Keratinocyte (primary cell): ENCODE measurements at regions not wholly inside any gene's neighbourhood (a gene's known extent, or its start where the extent isn't known, plus 50 kb on each side); places are given as distances from the start of the nearest gene placed in this dataset.

ENCODE experiments used
- DNase-seq: peaks from one replicate; pipeline ENCODE4 v3.0.0-alpha.2; 2011; ENCODE audit warnings: low read depth, missing footprints, low spot score
- FAIRE-seq: peaks from 2 replicates; lab custom pipeline; 2011; peaks lifted over from hg19 to GRCh38; lab: Jason Lieb, UNC
- H2AFZ ChIP-seq: 2 replicates; pipeline ENCODE4 v1.6.0; 2012; ENCODE audit warnings: low read length, control low read depth, inconsistent platforms; ENCODE audit not compliant: control insufficient read depth
- H3K27ac ChIP-seq: 2 replicates; pipeline ENCODE4 v1.5.1; 2011; ENCODE audit warnings: low read length; ENCODE audit not compliant: control insufficient read depth, insufficient read depth
- H3K27me3 ChIP-seq: 3 replicates; pipeline ENCODE4 v1.6.0; 2011; ENCODE audit warnings: low read length; ENCODE audit not compliant: control insufficient read depth, insufficient read depth; ENCODE audit errors: extremely low read depth
- H3K36me3 ChIP-seq, 2 experiments: 2 replicates in 1 of 2; 3 replicates in 1 of 2; pipeline ENCODE4 v1.5.1; 2011; ENCODE audit warnings: low read length in 2 of 2, mild to moderate bottlenecking in 1 of 2; ENCODE audit not compliant: control insufficient read depth in 2 of 2, insufficient read depth in 2 of 2; ENCODE audit errors: extremely low read depth in 1 of 2
- H3K4me1 ChIP-seq: 3 replicates; pipeline ENCODE4 v1.5.1; 2011; ENCODE audit warnings: low read length; ENCODE audit not compliant: control insufficient read depth, insufficient read depth; ENCODE audit errors: extremely low read depth
- H3K4me2 ChIP-seq: 3 replicates; pipeline ENCODE4 v1.6.0; 2011; ENCODE audit warnings: low read depth, low read length; ENCODE audit not compliant: control insufficient read depth, insufficient read depth; ENCODE audit errors: extremely low read depth
- H3K4me3 ChIP-seq, 3 experiments: fragments of 200-600 bp in 1 of 3; sonication (generic) in 1 of 3; 2 replicates in 2 of 3; 3 replicates in 1 of 3; pipeline ENCODE4 v1.5.1; 2011 to 2016; ENCODE audit warnings: low read length in 3 of 3, mild to moderate bottlenecking in 3 of 3, control low read depth in 2 of 3, inconsistent platforms in 1 of 3, low read depth in 1 of 3, mixed read lengths in 1 of 3, mixed run types in 1 of 3, moderate library complexity in 1 of 3; ENCODE audit not compliant: control insufficient read depth in 2 of 3, insufficient read depth in 2 of 3; ENCODE audit errors: extremely low read depth in 1 of 3
- H3K79me2 ChIP-seq: 2 replicates; pipeline ENCODE4 v1.6.0; 2012; ENCODE audit warnings: low read length; ENCODE audit not compliant: control insufficient read depth, insufficient read depth
- H3K9ac ChIP-seq: 3 replicates; pipeline ENCODE4 v1.6.0; 2011; ENCODE audit warnings: low read length; ENCODE audit not compliant: control insufficient read depth, insufficient read depth; ENCODE audit errors: extremely low read depth
- H3K9me1 ChIP-seq: 3 replicates; pipeline ENCODE4 v1.6.0; 2011; ENCODE audit warnings: low read length; ENCODE audit not compliant: control insufficient read depth, insufficient read depth; ENCODE audit errors: extremely low read depth
- H3K9me3 ChIP-seq: 2 replicates; pipeline ENCODE4 v1.5.1; 2012; ENCODE audit warnings: low read depth, low read length; ENCODE audit not compliant: control insufficient read depth
- H4K20me1 ChIP-seq: 3 replicates; pipeline ENCODE4 v1.6.0; 2011; ENCODE audit warnings: low read length; ENCODE audit not compliant: control insufficient read depth, insufficient read depth; ENCODE audit errors: extremely low read depth
- EZH2 ChIP-seq: IDR thresholded peaks from one replicate; pipeline ENCODE4 v1.6.1; 2012; ENCODE audit warnings: inconsistent platforms, mild to moderate bottlenecking, low read length, moderate library complexity
- dilution Hi-C: fragments of 300-500 bp; cut with MboI; formaldehyde crosslinking; loops from one replicate; pipeline ENCODE4 v1.7.0; 2020; ENCODE audit warnings: low sequenced_read_pairs; ENCODE audit not compliant: extremely low pct_ligation_motif_present
- TF ChIP-seq, protein P1 (sequence below), 3 experiments: IDR thresholded peaks in 1 of 3; conservative IDR thresholded peaks in 1 of 3; optimal IDR thresholded peaks in 1 of 3; 2 replicates in 2 of 3; 3 replicates in 1 of 3; pipeline versions ENCODE3 to v1.5.1; 2011; ENCODE audit warnings: low read length in 3 of 3, mild to moderate bottlenecking in 3 of 3, moderate library complexity in 2 of 3, control low read depth in 1 of 3, inconsistent platforms in 1 of 3; ENCODE audit not compliant: insufficient read depth in 2 of 3; ENCODE audit errors: extremely low read depth in 1 of 3

DNA sequence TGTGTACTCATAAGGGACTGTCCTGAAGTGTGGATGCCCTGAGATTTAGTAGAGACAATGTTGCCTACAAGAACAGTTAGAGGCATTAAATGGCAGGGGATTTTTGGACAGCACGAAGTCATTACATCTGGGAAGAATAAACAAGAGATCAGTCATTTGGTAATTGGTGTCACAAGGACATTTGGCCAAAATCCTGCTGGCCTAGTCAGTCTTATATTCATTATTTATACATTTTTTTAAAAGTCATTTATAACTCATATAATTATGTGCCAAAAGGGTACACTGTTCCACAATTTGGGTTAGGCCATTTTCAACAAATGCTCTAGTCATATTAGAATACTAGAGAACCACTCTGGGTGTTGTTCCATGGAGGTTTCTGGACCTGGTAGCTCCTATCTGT lies 104.7 kb downstream of the LRATD1 start:
- FAIRE-seq = no peak
- Histone ChIP-seq H3K4me3 (no peak overlapping the region), H3K27me3 (no peaks in the 10 kb centered on the region), H3K9me1 (no peaks in the 10 kb centered on the region), H4K20me1 (no peaks in the 10 kb centered on the region), H3K4me2 (no peak overlapping the region), H2AFZ (no peak overlapping the region), H3K27ac (no peak overlapping the region), H3K9me3 (no peaks in the 10 kb centered on the region), H3K79me2 (no peaks in the 10 kb centered on the region), H3K9ac (no peak overlapping the region), H3K4me1 (no peaks in the 10 kb centered on the region), H3K36me3 (no peaks in the 10 kb centered on the region)
- no peak for TF ChIP-seq EZH2
- TF ChIP-seq, protein P1, sequence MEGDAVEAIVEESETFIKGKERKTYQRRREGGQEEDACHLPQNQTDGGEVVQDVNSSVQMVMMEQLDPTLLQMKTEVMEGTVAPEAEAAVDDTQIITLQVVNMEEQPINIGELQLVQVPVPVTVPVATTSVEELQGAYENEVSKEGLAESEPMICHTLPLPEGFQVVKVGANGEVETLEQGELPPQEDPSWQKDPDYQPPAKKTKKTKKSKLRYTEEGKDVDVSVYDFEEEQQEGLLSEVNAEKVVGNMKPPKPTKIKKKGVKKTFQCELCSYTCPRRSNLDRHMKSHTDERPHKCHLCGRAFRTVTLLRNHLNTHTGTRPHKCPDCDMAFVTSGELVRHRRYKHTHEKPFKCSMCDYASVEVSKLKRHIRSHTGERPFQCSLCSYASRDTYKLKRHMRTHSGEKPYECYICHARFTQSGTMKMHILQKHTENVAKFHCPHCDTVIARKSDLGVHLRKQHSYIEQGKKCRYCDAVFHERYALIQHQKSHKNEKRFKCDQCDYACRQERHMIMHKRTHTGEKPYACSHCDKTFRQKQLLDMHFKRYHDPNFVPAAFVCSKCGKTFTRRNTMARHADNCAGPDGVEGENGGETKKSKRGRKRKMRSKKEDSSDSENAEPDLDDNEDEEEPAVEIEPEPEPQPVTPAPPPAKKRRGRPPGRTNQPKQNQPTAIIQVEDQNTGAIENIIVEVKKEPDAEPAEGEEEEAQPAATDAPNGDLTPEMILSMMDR (optimal IDR thresholded peaks at IDR 0.05 in 1 of 3, IDR thresholded peaks at IDR 0.05 in 1 of 3, conservative IDR thresholded peaks at IDR 0.05 in 1 of 3; ENCODE audit: extremely low read depth in 1 of 3, insufficient read depth in 2 of 3, low read length in 3 of 3) = no peak
- DNase-seq = no peak
- dilution Hi-C loops = no loop called here

DNA sequence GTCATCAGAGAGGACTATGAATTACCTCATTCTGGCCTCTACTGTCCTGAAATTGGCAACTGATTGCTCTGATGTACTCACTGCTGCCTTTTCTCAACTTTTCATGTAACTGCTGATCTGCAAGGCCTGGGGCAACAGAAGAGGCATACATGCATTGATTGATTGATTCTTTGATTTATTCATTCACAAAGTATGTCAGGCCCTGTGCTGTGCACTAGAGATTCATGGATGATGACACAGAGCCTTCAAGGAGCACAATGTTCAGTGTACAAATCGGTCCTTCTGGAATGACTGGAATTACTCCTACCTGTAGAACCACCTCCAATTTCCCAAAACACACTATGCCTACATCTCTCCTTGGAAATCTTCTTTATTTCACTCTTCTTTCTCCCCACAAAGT lies 111.3 kb downstream of the LRATD1 start:
- no peaks in the 10 kb centered on the region for H3K79me2 ChIP-seq
- H3K4me2 ChIP-seq = no peak overlapping the region
- H3K9me1 ChIP-seq = no peaks in the 10 kb centered on the region
- H3K36me3 ChIP-seq = no peaks in the 10 kb centered on the region
- H2AFZ ChIP-seq = no peak overlapping the region
- H3K27me3 ChIP-seq = no peaks in the 10 kb centered on the region
- H3K4me3 ChIP-seq = no peak overlapping the region
- peak; percentile 21 for DNase-seq
- dilution Hi-C loops = no loop called here
- no peaks in the 10 kb centered on the region for H4K20me1 ChIP-seq
- no peak overlapping the region for H3K9ac ChIP-seq
- TF ChIP-seq, protein P1 (optimal IDR thresholded peaks at IDR 0.05 in 1 of 3, IDR thresholded peaks at IDR 0.05 in 1 of 3, conservative IDR thresholded peaks at IDR 0.05 in 1 of 3; ENCODE audit: extremely low read depth in 1 of 3, insufficient read depth in 2 of 3, low read length in 3 of 3) = no peak
- no peak for TF ChIP-seq EZH2
- H3K9me3 ChIP-seq = peaks cover 3% of the 10 kb centered on the region
- no peak overlapping the region for H3K27ac ChIP-seq
- FAIRE-seq = peak; percentile 34
- peaks cover 8% of the 10 kb centered on the region for H3K4me1 ChIP-seq
